ENCODE measurements at regions not wholly inside any gene's neighbourhood (a gene's known extent, or its start where the extent isn't known, plus 50 kb on each side); places are given as distances from the start of the nearest gene placed in this dataset.

DNA sequence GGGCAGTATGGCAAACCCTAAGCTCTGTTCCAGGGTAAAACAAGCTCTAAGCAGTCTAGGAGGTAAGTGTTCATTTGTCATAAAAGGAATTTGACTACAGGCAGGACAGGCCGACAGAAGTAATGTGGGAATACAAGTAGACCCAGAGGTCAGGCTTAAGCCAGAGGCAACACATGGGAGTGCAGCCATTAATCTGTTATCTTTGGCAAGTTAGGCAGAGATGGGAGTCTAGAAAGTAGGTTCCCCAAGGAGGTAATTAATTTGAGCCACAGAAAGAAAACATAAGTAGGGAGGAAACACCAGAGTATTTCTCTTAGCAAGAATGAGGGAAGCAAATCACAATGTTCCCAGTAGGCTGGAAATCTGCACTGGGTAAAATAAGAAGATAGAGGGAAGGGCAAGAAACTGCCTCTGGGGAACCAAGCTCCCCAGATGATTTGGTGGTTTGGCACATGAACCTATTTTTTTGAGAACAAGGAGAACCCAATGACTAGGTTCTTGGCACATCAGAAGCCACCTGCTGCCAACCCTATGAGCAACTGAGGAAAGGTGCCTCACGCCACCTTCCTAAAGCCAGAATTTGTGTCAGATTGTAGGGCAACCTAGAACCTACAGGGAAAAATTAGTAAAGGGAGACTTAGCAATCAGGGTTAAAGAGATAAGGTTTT is 636.4 kb upstream of the PLXNA2 start:
- H3K4me1 ChIP-seq, result no peaks in the 10 kb centered on the region

GRCh38 chr1:208885060-208885459 is 640.9 kb upstream of the PLXNA2 start:
- Histone ChIP-seq H3K27ac (no peak overlapping the region), H3K27me3 (no peaks in the 10 kb centered on the region), H3K36me3 (no peaks in the 10 kb centered on the region), H3K9me3 (no peaks in the 10 kb centered on the region), H3K4me3 (no peak overlapping the region), H3K4me1 (no peaks in the 10 kb centered on the region)
- TF ChIP-seq POLR2A (IDR thresholded peaks at IDR 0.05) (no peak), CTCF (IDR thresholded peaks at IDR 0.05) (no peak), EP300 (IDR thresholded peaks at IDR 0.05; ENCODE audit: low read depth) (no peak), POLR2AphosphoS5 (IDR thresholded peaks at IDR 0.05) (no peak)
- in situ Hi-C loops (cut with MboI; ENCODE audit: low pct_ligation_motif_present in 1 of 4, low pct_unique_long_range_greater_than_20kb in 1 of 4, low sequenced_read_pairs in 3 of 4), result no loop called here
- WGBS, 2 donors (ENCODE audit: low coverage in 1 of 2), result 28 to 50% methylated on average over 1 of the region's 1 CpG
- DNase-seq, result no peak
- intact Hi-C loops (cut with DNase I; ENCODE audit: low total_unique reads), result no loop called here

More for the DNA sequence above, 636.4 kb upstream of the PLXNA2 start:
- intact Hi-C loops (cut with DNase I; ENCODE audit: low total_unique reads) (no loop called here), in situ Hi-C loops (cut with MboI; ENCODE audit: low pct_ligation_motif_present in 1 of 4, low pct_unique_long_range_greater_than_20kb in 1 of 4, low sequenced_read_pairs in 3 of 4) (no loop called here)
- no peaks in the 10 kb centered on the region for H3K36me3 ChIP-seq
- WGBS, 2 donors (ENCODE audit: low coverage in 1 of 2), result 78% methylated on average over 2 of the region's 2 CpGs; no CpG with 5 or more reads in 1 of the 2 donors
- H3K4me3 ChIP-seq, result no peak overlapping the region
- H3K9me3 ChIP-seq, result no peaks in the 10 kb centered on the region
- H3K27ac ChIP-seq, result no peak overlapping the region
- H3K27me3 ChIP-seq, result no peaks in the 10 kb centered on the region
- TF ChIP-seq POLR2AphosphoS5 (IDR thresholded peaks at IDR 0.05) (no peak), POLR2A (IDR thresholded peaks at IDR 0.05) (no peak), EP300 (IDR thresholded peaks at IDR 0.05; ENCODE audit: low read depth) (no peak), CTCF (IDR thresholded peaks at IDR 0.05) (no peak)
- DNase-seq, result no peak

GRCh38 chr1:208885650-208886049 is 641.5 kb upstream of the PLXNA2 start:
- Histone ChIP-seq H3K27me3 (no peaks in the 10 kb centered on the region), H3K9me3 (no peaks in the 10 kb centered on the region), H3K4me3 (no peak overlapping the region), H3K4me1 (no peaks in the 10 kb centered on the region), H3K27ac (no peak overlapping the region), H3K36me3 (no peaks in the 10 kb centered on the region)
- in situ Hi-C loops (cut with MboI; ENCODE audit: low pct_ligation_motif_present in 1 of 4, low pct_unique_long_range_greater_than_20kb in 1 of 4, low sequenced_read_pairs in 3 of 4), result no loop called here
- TF ChIP-seq POLR2A (IDR thresholded peaks at IDR 0.05) (no peak), EP300 (IDR thresholded peaks at IDR 0.05; ENCODE audit: low read depth) (no peak), CTCF (IDR thresholded peaks at IDR 0.05) (no peak), POLR2AphosphoS5 (IDR thresholded peaks at IDR 0.05) (no peak)
- 69 to 75% methylated on average over 3 to 4 of the region's 4 CpGs for WGBS, 2 donors (ENCODE audit: low coverage in 1 of 2)
- DNase-seq, result no peak
- intact Hi-C loops (cut with DNase I; ENCODE audit: low total_unique reads), result no loop called here

DNA sequence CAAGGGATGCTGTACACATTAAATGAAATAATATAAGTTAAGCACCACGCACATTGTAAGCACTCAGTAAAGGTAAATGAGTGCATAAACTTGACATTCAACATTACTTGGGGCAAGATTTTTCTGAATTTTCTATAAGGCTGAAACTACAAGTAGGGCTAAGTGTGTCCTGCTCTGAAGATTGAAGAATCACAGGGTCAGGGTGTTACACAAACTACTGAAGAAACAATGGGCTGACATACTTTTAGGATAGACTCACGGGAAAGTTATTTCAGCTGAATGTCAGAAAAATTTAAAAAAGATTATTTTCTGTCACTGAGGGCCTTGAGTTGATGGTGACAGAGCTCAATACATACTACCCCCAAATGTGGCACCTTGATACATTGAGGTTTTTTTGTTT is 644.2 kb upstream of the PLXNA2 start:
- no peaks in the 10 kb centered on the region for H3K9me3 ChIP-seq
- DNase-seq, result no peak
- no peaks in the 10 kb centered on the region for H3K4me1 ChIP-seq
- intact Hi-C loops (cut with DNase I; ENCODE audit: low total_unique reads), result no loop called here
- H3K27me3 ChIP-seq, result no peaks in the 10 kb centered on the region
- H3K4me3 ChIP-seq, result no peak overlapping the region
- no peak for TF ChIP-seq POLR2AphosphoS5 (IDR thresholded peaks at IDR 0.05)
- TF ChIP-seq POLR2A (IDR thresholded peaks at IDR 0.05), result no peak
- no peak for TF ChIP-seq EP300 (IDR thresholded peaks at IDR 0.05; ENCODE audit: low read depth)
- no peak for TF ChIP-seq CTCF (IDR thresholded peaks at IDR 0.05)
- no peak overlapping the region for H3K27ac ChIP-seq
- in situ Hi-C loops (cut with MboI; ENCODE audit: low pct_ligation_motif_present in 1 of 4, low pct_unique_long_range_greater_than_20kb in 1 of 4, low sequenced_read_pairs in 3 of 4), result no loop called here
- H3K36me3 ChIP-seq, result no peaks in the 10 kb centered on the region
- WGBS, 2 donors (ENCODE audit: low coverage in 1 of 2), result 70 to 75% methylated on average over 2 of the region's 2 CpGs
